Type B pancreatic cell (in vitro differentiated cells): ENCODE measurements at regions not wholly inside any gene's neighbourhood (a gene's known extent, or its start where the extent isn't known, plus 50 kb on each side); places are given as distances from the start of the nearest gene placed in this dataset.
A peak's percentile ranks its signal among the peaks of the same experiment; 100 is the strongest.

ENCODE experiments used
- DNase-seq: peaks from one replicate; pipeline ENCODE4 v3.0.0; 2021; ENCODE audit warnings: mixed read lengths; ENCODE audit not compliant: unreplicated experiment; ENCODE audit errors: extremely low spot score
- H3K27ac Mint-ChIP-seq: 2 replicates; pipeline ENCODE4 v1.8.0; 2021; ENCODE audit warnings: mild to moderate bottlenecking, mixed read lengths
- H3K27me3 Mint-ChIP-seq: 2 replicates; pipeline ENCODE4 v1.8.0; 2021; ENCODE audit warnings: mixed read lengths
- H3K36me3 Mint-ChIP-seq: 2 replicates; pipeline ENCODE4 v1.8.0; 2021; ENCODE audit warnings: mixed read lengths
- H3K4me1 Mint-ChIP-seq: one replicate; pipeline ENCODE4 v1.8.0; 2021; ENCODE audit warnings: mixed read lengths; ENCODE audit not compliant: unreplicated experiment
- H3K4me3 Mint-ChIP-seq: 2 replicates; pipeline ENCODE4 v1.8.0; 2021; ENCODE audit warnings: mild to moderate bottlenecking, mixed read lengths
- H3K9me3 Mint-ChIP-seq: 2 replicates; pipeline ENCODE4 v1.8.0; 2021; ENCODE audit warnings: mixed read lengths
- TF ChIP-seq, protein P1 (sequence below): fragments of 200-600 bp; sonication (generic); conservative IDR thresholded peaks from 2 replicates; pipeline ENCODE4 v1.5.0; 2021; ENCODE audit warnings: antibody characterized with exemption, mild to moderate bottlenecking

DNA sequence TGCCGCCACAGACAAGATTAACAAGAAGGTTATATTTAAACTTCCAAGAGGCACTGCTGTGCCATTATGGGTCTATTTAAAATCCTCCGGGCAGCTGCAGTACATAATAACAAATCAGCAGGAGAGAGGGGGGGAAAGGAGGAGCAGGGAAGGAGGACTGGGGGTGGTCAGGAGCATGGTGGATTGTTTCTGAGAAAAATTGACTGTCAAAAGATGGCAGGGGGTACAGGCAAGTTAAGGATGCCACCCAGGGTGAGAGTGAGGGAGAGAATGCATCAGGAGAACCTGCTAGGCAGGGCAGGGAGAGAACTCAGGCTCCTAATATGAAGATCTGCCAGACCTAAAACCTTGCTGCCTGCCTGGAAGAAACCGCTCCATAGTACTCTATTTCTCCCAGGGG, 181.8 kb downstream of the GRIN2B start:
- no peaks in the 10 kb centered on the region for H3K9me3 Mint-ChIP-seq
- TF ChIP-seq, protein P1, sequence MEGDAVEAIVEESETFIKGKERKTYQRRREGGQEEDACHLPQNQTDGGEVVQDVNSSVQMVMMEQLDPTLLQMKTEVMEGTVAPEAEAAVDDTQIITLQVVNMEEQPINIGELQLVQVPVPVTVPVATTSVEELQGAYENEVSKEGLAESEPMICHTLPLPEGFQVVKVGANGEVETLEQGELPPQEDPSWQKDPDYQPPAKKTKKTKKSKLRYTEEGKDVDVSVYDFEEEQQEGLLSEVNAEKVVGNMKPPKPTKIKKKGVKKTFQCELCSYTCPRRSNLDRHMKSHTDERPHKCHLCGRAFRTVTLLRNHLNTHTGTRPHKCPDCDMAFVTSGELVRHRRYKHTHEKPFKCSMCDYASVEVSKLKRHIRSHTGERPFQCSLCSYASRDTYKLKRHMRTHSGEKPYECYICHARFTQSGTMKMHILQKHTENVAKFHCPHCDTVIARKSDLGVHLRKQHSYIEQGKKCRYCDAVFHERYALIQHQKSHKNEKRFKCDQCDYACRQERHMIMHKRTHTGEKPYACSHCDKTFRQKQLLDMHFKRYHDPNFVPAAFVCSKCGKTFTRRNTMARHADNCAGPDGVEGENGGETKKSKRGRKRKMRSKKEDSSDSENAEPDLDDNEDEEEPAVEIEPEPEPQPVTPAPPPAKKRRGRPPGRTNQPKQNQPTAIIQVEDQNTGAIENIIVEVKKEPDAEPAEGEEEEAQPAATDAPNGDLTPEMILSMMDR: no peak
- no peak overlapping the region for H3K27ac Mint-ChIP-seq
- no peak for DNase-seq
- H3K27me3 Mint-ChIP-seq: peaks cover 40% of the 10 kb centered on the region
- H3K4me1 Mint-ChIP-seq: no peaks in the 10 kb centered on the region
- H3K36me3 Mint-ChIP-seq: no peaks in the 10 kb centered on the region
- no peak overlapping the region for H3K4me3 Mint-ChIP-seq

DNA sequence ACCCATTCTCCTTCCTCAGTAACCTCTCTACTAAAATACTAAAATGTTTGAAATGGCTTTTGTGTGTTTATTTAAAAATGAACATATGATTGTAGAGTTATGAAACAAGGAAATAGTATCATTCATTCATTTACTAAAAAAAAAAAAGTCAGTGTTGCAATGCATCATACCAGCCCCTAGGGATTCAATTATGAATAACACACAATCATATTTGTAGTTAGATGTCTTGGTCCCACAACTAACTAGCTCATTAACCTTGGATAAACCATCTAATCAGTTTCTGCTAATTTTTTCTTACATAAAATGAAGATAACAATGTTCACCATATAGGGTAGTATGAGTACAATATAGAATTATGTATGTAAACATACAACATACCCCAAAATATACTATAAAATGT, 183.2 kb downstream of the GRIN2B start:
- TF ChIP-seq, protein P1: peak; percentile 55
- no peak for DNase-seq
- Mint-ChIP-seq H3K36me3 (no peaks in the 10 kb centered on the region), H3K9me3 (no peaks in the 10 kb centered on the region), H3K27me3 (peaks cover 30% of the 10 kb centered on the region), H3K4me1 (no peaks in the 10 kb centered on the region), H3K27ac (no peak overlapping the region), H3K4me3 (no peak overlapping the region)

GRCh38 chr12:13794706-13795105, 186.7 kb downstream of the GRIN2B start:
- H3K27me3 Mint-ChIP-seq: peaks cover 20% of the 10 kb centered on the region
- no peaks in the 10 kb centered on the region for H3K4me1 Mint-ChIP-seq
- TF ChIP-seq, protein P1: no peak
- no peak overlapping the region for H3K27ac Mint-ChIP-seq
- DNase-seq: no peak
- H3K9me3 Mint-ChIP-seq: no peaks in the 10 kb centered on the region
- no peaks in the 10 kb centered on the region for H3K36me3 Mint-ChIP-seq
- no peak overlapping the region for H3K4me3 Mint-ChIP-seq

DNA sequence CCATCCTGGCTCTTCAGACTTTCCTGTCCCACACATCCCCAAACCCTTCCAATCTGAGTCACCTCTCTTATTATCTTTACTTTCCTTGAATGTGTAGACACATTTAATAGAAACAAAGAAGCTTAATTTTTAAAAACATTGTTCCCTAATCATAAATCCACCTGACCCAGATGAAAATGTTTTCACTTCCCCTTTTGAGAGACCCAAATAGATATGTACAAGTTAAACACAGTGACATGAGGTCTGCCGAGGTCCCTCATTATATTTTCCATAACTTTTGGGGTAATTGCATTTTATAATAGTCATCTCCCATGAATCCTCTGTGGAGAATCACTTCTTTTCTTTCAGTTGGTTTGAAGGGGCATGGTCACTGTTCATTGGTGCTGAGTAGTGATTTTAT, 191.1 kb downstream of the GRIN2B start:
- Mint-ChIP-seq H3K27me3 (peaks cover 21% of the 10 kb centered on the region), H3K27ac (no peak overlapping the region), H3K9me3 (no peaks in the 10 kb centered on the region), H3K36me3 (no peaks in the 10 kb centered on the region), H3K4me3 (no peak overlapping the region), H3K4me1 (no peaks in the 10 kb centered on the region)
- TF ChIP-seq, protein P1: no peak
- DNase-seq: no peak

- Mint-ChIP-seq H3K36me3 (no peaks in the 10 kb centered on the region), H3K9me3 (no peaks in the 10 kb centered on the region), H3K4me3 (no peak overlapping the region), H3K4me1 (no peaks in the 10 kb centered on the region), H3K27ac (no peak overlapping the region), H3K27me3 (peaks cover 23% of the 10 kb centered on the region)
- DNase-seq: no peak
- TF ChIP-seq, protein P1: no peak
These were observed 192.8 kb downstream of the GRIN2B start for GRCh38 chr12:13788626-13789025.

DNA sequence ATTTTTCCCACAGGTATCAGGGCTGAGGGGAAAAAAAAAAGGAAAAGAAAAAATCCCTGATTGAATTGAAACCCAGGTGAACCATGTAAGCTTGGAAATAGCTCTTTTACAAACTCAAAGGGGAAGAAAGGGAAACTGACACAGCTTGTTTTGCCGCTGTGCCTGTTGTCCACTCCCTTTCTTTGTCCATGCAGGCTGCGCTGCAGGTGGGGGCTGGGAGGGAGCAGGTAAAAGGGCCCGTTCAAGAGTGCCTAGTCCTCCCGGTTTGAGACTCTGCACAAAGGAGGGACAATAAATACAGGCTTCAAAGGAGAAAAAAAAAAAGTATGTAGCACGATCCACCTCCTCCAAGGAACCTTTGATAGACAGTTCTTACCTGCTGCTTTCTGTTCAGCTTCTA, 194.8 kb downstream of the GRIN2B start:
- no peak for DNase-seq
- TF ChIP-seq, protein P1: no peak
- Mint-ChIP-seq H3K27ac (no peak overlapping the region), H3K27me3 (peaks cover 23% of the 10 kb centered on the region), H3K36me3 (no peaks in the 10 kb centered on the region), H3K4me3 (no peak overlapping the region), H3K9me3 (no peaks in the 10 kb centered on the region), H3K4me1 (no peaks in the 10 kb centered on the region)
